Rectal smooth muscle tissue (tissue), 1 donor: ENCODE measurements at regions not wholly inside any gene's neighbourhood (a gene's known extent, or its start where the extent isn't known, plus 50 kb on each side); places are given as distances from the start of the nearest gene placed in this dataset.

Experiments used
- H3K27ac ChIP-seq: one replicate; pipeline ENCODE4 v1.7.0; 2013; ENCODE audit warnings: low read depth, low read length, inconsistent platforms
- H3K27me3 ChIP-seq: one replicate; pipeline ENCODE4 v1.7.0; 2013; ENCODE audit warnings: low read length; ENCODE audit not compliant: control insufficient read depth, insufficient read depth
- H3K36me3 ChIP-seq: one replicate; pipeline ENCODE4 v1.7.0; 2013; ENCODE audit warnings: low read length; ENCODE audit not compliant: control insufficient read depth, insufficient read depth
- H3K4me1 ChIP-seq: one replicate; pipeline ENCODE4 v1.7.0; 2013; ENCODE audit warnings: low read length; ENCODE audit not compliant: control insufficient read depth, insufficient read depth
- H3K4me3 ChIP-seq: one replicate; pipeline ENCODE4 v1.7.0; 2013; ENCODE audit warnings: low read length
- H3K9ac ChIP-seq: one replicate; pipeline ENCODE4 v1.7.0; 2013; ENCODE audit warnings: low read length

GRCh38 chr4:19317377-19317776 is 934.3 kb upstream of the SLIT2 start:
- Histone ChIP-seq H3K4me1 (no peaks in the 10 kb centered on the region), H3K4me3 (no peak overlapping the region), H3K27ac (no peak overlapping the region), H3K9ac (no peak overlapping the region), H3K36me3 (no peaks in the 10 kb centered on the region), H3K27me3 (no peaks in the 10 kb centered on the region)

GRCh38 chr4:19314116-19314515 is 937.6 kb upstream of the SLIT2 start:
- no peak overlapping the region for H3K27ac ChIP-seq
- no peaks in the 10 kb centered on the region for H3K36me3 ChIP-seq
- H3K9ac ChIP-seq, result no peak overlapping the region
- H3K27me3 ChIP-seq, result no peaks in the 10 kb centered on the region
- no peak overlapping the region for H3K4me3 ChIP-seq
- no peaks in the 10 kb centered on the region for H3K4me1 ChIP-seq

- H3K27ac ChIP-seq, result no peak overlapping the region
- H3K4me3 ChIP-seq, result no peak overlapping the region
- H3K4me1 ChIP-seq, result no peaks in the 10 kb centered on the region
- no peak overlapping the region for H3K9ac ChIP-seq
- no peaks in the 10 kb centered on the region for H3K27me3 ChIP-seq
- no peaks in the 10 kb centered on the region for H3K36me3 ChIP-seq
These were observed 942.3 kb upstream of the SLIT2 start for GRCh38 chr4:19309378-19309777.

- H3K36me3 ChIP-seq, result no peaks in the 10 kb centered on the region
- no peaks in the 10 kb centered on the region for H3K27me3 ChIP-seq
- H3K9ac ChIP-seq, result no peak overlapping the region
- H3K27ac ChIP-seq, result no peak overlapping the region
- H3K4me3 ChIP-seq, result no peak overlapping the region
- H3K4me1 ChIP-seq, result no peaks in the 10 kb centered on the region
These were observed 947.7 kb upstream of the SLIT2 start for GRCh38 chr4:19304028-19304427.

- Histone ChIP-seq H3K27ac (no peak overlapping the region), H3K27me3 (no peaks in the 10 kb centered on the region), H3K4me3 (no peak overlapping the region)
These were observed 950.2 kb upstream of the SLIT2 start for GRCh38 chr4:19301527-19301926.

GRCh38 chr4:19300213-19300612 is 951.5 kb upstream of the SLIT2 start:
- Histone ChIP-seq H3K27me3 (no peaks in the 10 kb centered on the region), H3K4me3 (no peak overlapping the region), H3K9ac (no peak overlapping the region), H3K27ac (no peak overlapping the region), H3K4me1 (no peaks in the 10 kb centered on the region), H3K36me3 (no peaks in the 10 kb centered on the region)

More at GRCh38 chr4:19301527-19301926, 950.2 kb upstream of the SLIT2 start:
- Histone ChIP-seq H3K4me1 (no peaks in the 10 kb centered on the region), H3K36me3 (no peaks in the 10 kb centered on the region), H3K9ac (no peak overlapping the region)

- Histone ChIP-seq H3K4me3 (no peak overlapping the region), H3K4me1 (no peaks in the 10 kb centered on the region), H3K27ac (no peak overlapping the region), H3K27me3 (no peaks in the 10 kb centered on the region), H3K36me3 (no peaks in the 10 kb centered on the region), H3K9ac (no peak overlapping the region)
These were observed 952.7 kb upstream of the SLIT2 start for GRCh38 chr4:19298998-19299397.

- H3K4me3 ChIP-seq, result no peak overlapping the region
- no peaks in the 10 kb centered on the region for H3K4me1 ChIP-seq
- H3K9ac ChIP-seq, result no peak overlapping the region
- no peaks in the 10 kb centered on the region for H3K27me3 ChIP-seq
- no peaks in the 10 kb centered on the region for H3K36me3 ChIP-seq
- H3K27ac ChIP-seq, result no peak overlapping the region
These were observed 957.9 kb upstream of the SLIT2 start for GRCh38 chr4:19293781-19294180.

- Histone ChIP-seq H3K36me3 (no peaks in the 10 kb centered on the region), H3K9ac (no peak overlapping the region), H3K27me3 (no peaks in the 10 kb centered on the region), H3K4me1 (no peaks in the 10 kb centered on the region), H3K27ac (no peak overlapping the region), H3K4me3 (no peak overlapping the region)
These were observed 958.6 kb upstream of the SLIT2 start for GRCh38 chr4:19293080-19293479.

- no peak overlapping the region for H3K4me3 ChIP-seq
- H3K4me1 ChIP-seq, result no peaks in the 10 kb centered on the region
- H3K27ac ChIP-seq, result no peak overlapping the region
- no peaks in the 10 kb centered on the region for H3K27me3 ChIP-seq
- H3K36me3 ChIP-seq, result no peaks in the 10 kb centered on the region
- H3K9ac ChIP-seq, result no peak overlapping the region
These were observed 964.8 kb upstream of the SLIT2 start for GRCh38 chr4:19286924-19287323.

- no peak overlapping the region for H3K9ac ChIP-seq
- no peaks in the 10 kb centered on the region for H3K4me1 ChIP-seq
- H3K4me3 ChIP-seq, result no peak overlapping the region
- no peaks in the 10 kb centered on the region for H3K27me3 ChIP-seq
- H3K36me3 ChIP-seq, result no peaks in the 10 kb centered on the region
- H3K27ac ChIP-seq, result no peak overlapping the region
These were observed 966.6 kb upstream of the SLIT2 start for GRCh38 chr4:19285146-19285545.

GRCh38 chr4:19278665-19279064 is 973.0 kb upstream of the SLIT2 start:
- Histone ChIP-seq H3K4me1 (no peaks in the 10 kb centered on the region), H3K27me3 (no peaks in the 10 kb centered on the region), H3K9ac (no peak overlapping the region), H3K4me3 (no peak overlapping the region), H3K27ac (no peak overlapping the region), H3K36me3 (no peaks in the 10 kb centered on the region)

GRCh38 chr4:19266566-19266965 is 985.1 kb upstream of the SLIT2 start:
- Histone ChIP-seq H3K4me1 (no peaks in the 10 kb centered on the region), H3K9ac (no peak overlapping the region), H3K27ac (no peak overlapping the region), H3K4me3 (no peak overlapping the region), H3K36me3 (no peaks in the 10 kb centered on the region), H3K27me3 (no peaks in the 10 kb centered on the region)
